KG1 (cell line): ENCODE measurements at regions not wholly inside any gene's neighbourhood (a gene's known extent, or its start where the extent isn't known, plus 50 kb on each side); places are given as distances from the start of the nearest gene placed in this dataset.
"Not testable (repeated sequence)": the region's sequence is repeated elsewhere in the genome, so short reads cannot be mapped to it uniquely, and the experiment has no call there.

ENCODE experiments used
- DNase-seq: peaks from one replicate; lab custom pipeline; 2025; lab: John Stamatoyannopoulos, UW

DNA sequence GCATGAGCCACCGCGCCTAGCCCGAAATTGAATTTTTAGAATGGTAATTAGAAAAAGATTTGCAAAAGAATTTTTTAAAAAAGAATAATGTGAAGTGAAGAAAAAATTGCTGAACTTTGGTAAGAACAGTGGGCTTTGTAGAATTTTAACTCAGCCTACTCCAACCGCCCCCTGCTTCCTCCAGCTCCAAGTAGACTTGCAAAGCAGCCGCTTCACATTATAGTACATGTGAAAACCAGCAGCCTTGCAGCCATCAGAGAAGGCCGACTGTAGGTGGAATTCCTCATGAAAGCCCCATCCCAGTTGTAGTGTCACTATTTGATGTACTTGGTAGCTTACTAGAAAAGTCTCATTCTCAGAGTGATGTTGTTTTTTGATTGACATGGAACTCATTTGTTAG is 835.6 kb downstream of the TBC1D32 start:
- no peak for DNase-seq

DNA sequence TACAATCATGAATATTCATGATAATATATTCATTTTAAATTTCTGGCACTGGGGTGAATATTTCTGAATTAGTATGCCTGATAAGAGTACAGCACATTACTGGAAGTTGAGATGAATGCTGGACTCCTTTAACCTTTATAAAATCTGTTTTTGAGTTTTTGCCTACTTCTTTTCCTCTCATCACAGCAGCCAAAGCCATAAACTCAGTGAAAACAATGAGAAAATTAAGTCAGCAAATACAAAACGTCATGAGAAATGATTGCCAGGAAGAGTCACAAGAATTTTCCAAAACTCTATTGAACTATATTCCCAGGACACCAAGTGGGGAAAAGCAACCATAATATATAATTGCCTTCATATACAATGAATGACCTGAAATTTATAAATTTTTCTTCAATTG is 837.6 kb downstream of the TBC1D32 start:
- DNase-seq, result no peak

DNA sequence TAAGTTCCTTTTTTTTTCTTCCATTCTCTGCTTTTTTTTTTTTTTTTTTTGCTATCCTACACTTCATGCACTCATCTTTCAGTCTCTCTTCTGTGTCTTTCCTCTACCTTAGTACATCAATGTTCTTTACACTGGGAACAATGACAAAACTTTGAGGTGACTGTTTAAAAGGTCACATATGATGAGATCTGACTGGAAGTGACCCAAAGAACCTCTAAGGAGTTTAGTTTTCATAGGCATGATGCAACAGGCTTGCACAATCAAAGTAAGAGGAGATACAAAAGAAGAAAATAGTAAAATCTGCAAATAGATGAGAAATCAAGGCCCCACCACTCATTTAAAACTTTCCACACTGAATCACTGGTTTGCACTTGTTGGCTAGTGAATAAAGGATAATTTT is 840.8 kb downstream of the TBC1D32 start:
- DNase-seq, result no peak

DNA sequence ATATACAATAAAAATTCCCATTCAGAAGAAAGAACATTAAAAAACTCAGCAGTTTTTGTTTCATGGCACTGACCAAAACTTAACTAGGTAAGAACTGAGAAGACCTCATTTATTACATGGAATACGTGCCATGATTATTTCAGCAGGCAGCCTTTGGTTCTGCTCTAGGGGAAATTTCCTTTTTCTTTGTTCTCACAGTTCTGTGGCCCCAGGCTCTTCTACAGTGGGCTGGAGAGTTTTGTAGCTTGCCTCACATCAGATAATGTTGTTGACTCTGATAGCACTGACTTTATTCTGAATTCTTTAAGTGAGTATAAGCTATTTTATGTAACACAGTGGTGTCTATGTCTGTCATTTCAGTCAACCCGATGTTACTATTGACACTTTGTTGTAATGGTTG is 844.3 kb downstream of the TBC1D32 start:
- DNase-seq, result no peak

DNA sequence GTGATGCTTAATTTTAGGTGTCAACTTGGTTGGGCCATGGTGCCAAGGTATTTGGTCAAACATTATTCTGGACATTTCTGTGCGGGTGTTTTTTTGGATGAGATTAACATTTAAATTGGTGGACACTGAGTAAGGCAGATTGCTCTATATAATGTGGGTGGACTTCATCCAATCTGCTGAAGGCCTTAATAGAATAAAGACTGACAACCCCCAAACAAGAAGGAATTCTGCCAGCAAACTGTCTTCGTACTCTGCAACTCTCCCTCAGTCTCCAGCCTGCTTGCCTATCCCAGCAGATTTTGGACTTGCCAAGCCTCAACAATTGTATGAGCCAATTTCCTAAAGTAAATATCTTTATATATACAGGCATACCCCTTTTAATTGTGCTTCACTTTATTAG is 850.1 kb downstream of the TBC1D32 start:
- no peak for DNase-seq

- DNase-seq, result no peak
Observed at GRCh38 chr6:120478650-120479049, 855.6 kb downstream of the TBC1D32 start.

- no peak for DNase-seq
Observed at GRCh38 chr6:120473804-120474203, 860.5 kb downstream of the TBC1D32 start.

DNA sequence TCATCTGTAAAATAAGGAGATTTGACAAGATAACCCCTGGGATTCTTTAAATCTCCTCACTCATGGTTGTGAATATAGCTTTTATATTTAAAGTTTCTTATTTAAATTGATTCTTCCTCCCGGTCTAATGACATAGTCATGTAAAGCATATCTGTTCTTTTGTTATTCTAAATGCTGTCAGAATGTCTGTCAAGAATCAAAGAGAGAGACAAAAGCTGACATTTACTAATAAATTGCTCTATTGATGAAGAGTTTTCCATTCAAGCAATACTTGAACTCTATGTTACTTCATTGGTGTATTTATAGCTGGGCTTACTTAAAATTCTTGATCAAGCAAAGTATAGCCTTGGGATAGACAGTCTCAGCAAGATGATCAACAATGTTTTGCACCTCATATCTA is 865.8 kb downstream of the TBC1D32 start:
- DNase-seq, result no peak

GRCh38 chr6:120451508-120451907 is 882.8 kb downstream of the TBC1D32 start:
- DNase-seq, result no peak

DNA sequence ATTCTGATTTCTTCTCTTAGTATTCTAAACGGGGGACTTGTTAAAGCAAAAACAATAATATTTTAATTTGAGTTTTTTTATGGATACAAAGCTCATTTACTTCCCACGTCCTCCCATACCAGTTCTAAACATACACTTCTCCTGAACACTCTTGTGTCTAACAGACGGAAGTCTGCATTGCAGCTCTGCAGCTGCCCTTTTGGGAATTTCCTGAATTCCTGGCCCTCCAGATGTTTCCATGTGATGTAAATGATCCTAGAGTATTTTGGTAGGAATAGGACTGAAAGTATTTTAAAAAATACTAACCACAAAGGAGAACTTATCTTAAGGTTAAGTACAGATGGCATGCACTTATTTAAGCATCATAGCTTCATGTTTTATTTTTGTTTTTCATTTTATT is 886.7 kb downstream of the TBC1D32 start:
- DNase-seq, result no peak

- DNase-seq, result not testable (repeated sequence)
Observed at GRCh38 chr6:120432840-120433239, 901.4 kb downstream of the TBC1D32 start.

DNA sequence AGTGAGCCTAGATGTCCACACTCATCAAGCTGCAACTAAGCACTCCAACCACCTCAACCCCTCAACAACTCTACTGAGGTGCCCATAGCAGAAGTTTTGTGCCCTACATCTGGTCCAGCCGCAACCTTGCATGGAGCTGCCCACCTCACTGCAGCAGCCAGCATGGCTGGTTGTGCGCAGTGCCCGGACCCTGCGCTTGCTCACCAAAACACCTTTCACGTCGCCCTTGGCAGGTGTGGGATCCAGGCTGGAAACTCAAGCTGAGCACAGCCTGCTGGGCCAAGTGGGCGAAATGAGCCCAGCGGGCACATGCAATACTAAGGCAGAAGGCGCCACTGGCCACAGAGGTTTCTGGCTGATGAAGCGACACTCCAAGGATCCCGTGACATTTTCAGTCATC is 902.4 kb downstream of the TBC1D32 start:
- no peak for DNase-seq

GRCh38 chr6:120411394-120411793 is 922.9 kb downstream of the TBC1D32 start:
- DNase-seq, result no peak

- DNase-seq, result no peak
Observed at GRCh38 chr6:120410586-120410985, 923.7 kb downstream of the TBC1D32 start.

DNA sequence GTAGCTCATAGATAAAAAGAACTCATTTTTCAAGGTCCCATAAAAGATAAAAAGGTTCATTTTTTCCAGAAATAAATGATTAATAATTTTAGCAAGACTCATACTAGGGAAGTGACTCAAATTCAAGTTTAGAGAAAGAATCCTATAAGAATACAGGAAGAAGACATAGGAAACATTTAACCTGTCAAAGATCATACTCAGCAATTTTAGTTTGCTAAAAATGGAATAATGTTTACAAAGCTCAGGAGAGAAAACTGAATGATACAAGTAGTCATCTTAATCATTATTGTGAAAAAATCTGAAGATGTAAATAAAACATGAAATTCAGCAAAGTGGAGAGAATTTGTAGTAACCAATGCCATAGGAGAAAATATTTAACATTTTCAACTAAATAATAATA is 926.6 kb downstream of the TBC1D32 start:
- no peak for DNase-seq

GRCh38 chr6:120405947-120406346 is 928.3 kb downstream of the TBC1D32 start:
- no peak for DNase-seq

DNA sequence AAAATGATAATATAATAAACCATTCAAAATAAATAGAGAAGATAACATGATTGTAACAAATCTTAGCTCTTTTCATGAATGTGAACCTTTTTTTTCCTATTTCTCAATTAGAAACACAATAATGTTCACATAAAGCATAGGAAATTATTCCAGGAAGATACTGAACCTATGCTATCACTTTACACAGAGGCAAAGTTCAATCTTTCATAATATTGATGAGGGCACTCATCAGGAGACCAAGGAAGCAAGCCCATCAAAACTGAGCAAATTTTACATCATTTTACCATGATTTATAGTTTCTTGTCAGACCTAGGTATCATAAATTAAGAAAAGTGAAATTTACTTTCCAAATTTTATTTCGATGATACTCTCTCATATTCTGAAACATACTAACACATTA is 938.5 kb downstream of the TBC1D32 start:
- DNase-seq, result no peak

DNA sequence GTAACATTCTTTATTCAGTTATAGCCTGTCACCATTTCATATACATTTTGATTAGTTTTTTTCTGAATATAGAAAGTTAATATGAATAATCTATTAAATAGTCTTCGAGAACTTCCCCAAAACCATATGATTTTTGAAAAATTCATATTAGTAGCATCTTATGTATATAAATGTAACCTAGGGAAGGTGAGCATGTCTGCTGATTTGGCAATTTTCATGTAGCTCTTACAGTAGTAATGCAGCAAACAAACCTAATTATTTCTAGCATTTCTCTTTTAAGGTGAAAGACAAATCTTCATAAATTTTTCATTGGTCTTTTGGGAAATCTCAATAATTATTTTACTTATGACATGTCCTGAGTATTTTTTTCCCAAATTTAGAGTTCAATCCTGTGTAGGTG is 939.0 kb downstream of the TBC1D32 start:
- no peak for DNase-seq

DNA sequence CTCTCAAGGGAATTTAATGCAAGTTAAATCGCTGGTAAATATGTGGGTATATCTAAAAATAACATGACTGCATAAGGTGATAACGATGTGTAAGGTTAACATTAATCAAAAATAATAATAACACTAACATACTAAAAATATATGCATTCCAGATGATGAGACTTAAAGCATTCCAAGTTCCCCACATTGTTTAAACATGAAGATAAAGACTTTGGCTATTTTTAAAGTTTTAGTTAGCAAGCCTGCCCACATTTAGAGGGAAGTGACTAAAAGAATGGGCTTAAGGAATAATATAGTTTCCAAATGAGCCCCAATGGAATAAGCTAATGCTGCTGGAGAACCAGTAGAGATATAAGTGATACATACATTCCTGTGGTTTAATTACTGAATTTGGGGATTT is 941.3 kb downstream of the TBC1D32 start:
- no peak for DNase-seq

DNA sequence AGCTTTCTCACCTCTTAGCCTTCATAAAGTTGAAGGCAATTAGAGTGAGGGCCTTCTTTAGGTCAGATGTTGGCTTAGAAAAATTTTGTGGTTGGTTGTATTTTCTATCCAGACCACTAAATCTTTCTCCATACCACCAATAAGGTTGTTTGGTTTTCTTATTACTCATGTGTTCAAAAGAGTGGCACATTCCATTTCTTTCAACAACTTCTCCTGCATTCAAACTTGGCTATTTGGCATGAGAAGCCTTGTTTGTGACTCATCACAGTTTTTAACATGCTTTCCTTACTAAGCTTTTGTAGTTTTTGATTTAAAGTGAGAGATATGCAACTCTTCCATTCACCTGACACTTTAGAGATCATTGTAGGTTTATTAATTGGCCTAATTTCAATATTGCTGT is 949.6 kb downstream of the TBC1D32 start:
- no peak for DNase-seq

DNA sequence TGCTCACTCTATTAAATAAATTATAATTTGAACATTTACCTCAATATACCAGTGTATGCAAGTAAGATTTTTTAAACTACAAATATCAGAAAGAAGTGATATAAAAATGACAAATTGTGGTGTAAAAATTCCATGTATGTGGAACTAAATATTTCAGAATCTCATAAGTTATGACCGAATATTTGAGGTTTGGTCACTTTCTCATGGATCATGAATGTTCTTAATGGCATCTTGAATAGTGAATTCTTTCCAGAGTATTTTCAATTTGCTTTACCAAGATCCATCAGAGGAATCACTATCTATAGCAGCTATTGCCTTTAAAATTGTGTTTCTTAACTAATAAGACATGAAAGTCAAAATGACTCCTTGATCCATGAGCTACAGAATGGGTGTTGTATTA is 950.6 kb downstream of the TBC1D32 start:
- no peak for DNase-seq

DNA sequence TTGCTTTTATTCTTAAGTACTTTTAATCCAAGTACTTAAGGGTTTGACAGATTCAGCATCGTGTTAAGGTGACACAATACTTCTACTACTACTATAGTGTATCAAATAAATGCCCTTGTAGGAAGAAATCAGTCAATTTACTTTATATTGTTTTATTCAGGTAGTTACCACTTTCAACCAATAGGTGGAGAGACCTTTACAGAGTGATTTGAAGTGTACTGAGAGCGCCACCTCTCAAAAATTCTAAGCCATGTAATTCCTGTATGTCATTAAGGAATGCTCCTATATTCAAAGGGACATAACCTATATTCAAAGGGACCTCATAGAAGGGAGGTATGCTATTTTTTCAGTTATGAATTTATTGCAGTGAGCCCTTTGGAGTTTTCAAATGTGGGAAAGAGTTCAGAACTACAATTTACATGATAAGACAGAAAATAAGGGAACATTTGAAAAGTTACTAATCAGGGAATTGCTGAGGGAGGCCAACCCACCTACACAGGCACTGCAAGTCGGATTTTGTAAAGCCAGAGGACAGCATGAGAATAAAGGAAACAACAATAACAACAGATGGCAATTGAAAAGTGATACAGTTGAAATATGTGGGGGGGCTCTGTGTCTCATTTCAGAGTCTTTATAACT is 955.6 kb downstream of the TBC1D32 start:
- DNase-seq, result peak; percentile 19

GRCh38 chr6:120373185-120373584 is 961.1 kb downstream of the TBC1D32 start:
- DNase-seq, result no peak

- DNase-seq, result no peak
Observed at GRCh38 chr6:120363429-120363828, 970.9 kb downstream of the TBC1D32 start.

GRCh38 chr6:120358535-120358934 is 975.7 kb downstream of the TBC1D32 start:
- DNase-seq, result not testable (repeated sequence)
